ENCODE measurements at regions not wholly inside any gene's neighbourhood (a gene's known extent, or its start where the extent isn't known, plus 50 kb on each side); places are given as distances from the start of the nearest gene placed in this dataset.

GRCh38 chr21:29465546-29465945, 166.8 kb downstream of the BACH1 start:
- Mint-ChIP-seq H3K36me3 (ENCODE audit: low read depth) (no peaks in the 10 kb centered on the region), H3K4me3 (no peak overlapping the region), H3K4me1 (ENCODE audit: low read depth) (no peaks in the 10 kb centered on the region), H3K27me3 (ENCODE audit: low read depth) (no peaks in the 10 kb centered on the region), H3K27ac (no peak overlapping the region), H3K9me3 (no peaks in the 10 kb centered on the region)

- Mint-ChIP-seq H3K4me3 (no peak overlapping the region), H3K9me3 (no peaks in the 10 kb centered on the region), H3K4me1 (ENCODE audit: low read depth) (no peaks in the 10 kb centered on the region), H3K36me3 (ENCODE audit: low read depth) (no peaks in the 10 kb centered on the region), H3K27me3 (ENCODE audit: low read depth) (no peaks in the 10 kb centered on the region), H3K27ac (no peak overlapping the region)
Observed at GRCh38 chr21:29466532-29466931, 167.8 kb downstream of the BACH1 start.

GRCh38 chr21:29470397-29470796, 171.7 kb downstream of the BACH1 start:
- H3K4me3 Mint-ChIP-seq, result no peak overlapping the region
- H3K4me1 Mint-ChIP-seq (ENCODE audit: low read depth), result no peaks in the 10 kb centered on the region
- H3K36me3 Mint-ChIP-seq (ENCODE audit: low read depth), result no peaks in the 10 kb centered on the region
- no peaks in the 10 kb centered on the region for H3K9me3 Mint-ChIP-seq
- H3K27me3 Mint-ChIP-seq (ENCODE audit: low read depth), result no peaks in the 10 kb centered on the region
- H3K27ac Mint-ChIP-seq, result no peak overlapping the region

DNA sequence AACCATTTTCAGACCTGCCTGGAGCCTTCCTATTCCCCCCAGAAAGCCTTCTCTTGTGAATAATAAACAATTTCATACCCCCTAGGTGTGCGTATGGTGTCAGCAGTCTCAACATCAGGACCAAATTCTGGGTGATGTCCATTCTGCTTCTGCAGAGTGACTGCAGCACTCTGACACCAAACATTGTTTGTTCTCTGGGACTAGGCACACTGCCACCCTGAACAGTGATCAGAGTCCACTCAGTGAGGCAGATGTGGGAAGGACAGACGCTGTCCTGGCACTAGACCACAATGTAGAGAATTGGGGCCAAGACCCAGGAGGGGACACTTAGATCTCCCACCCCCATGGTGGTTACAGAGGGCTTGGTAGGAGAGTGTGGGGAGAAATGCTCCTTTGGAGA, 175.1 kb downstream of the BACH1 start:
- Mint-ChIP-seq H3K36me3 (ENCODE audit: low read depth) (no peaks in the 10 kb centered on the region), H3K4me3 (no peak overlapping the region), H3K9me3 (no peaks in the 10 kb centered on the region), H3K27ac (no peak overlapping the region), H3K27me3 (ENCODE audit: low read depth) (no peaks in the 10 kb centered on the region), H3K4me1 (ENCODE audit: low read depth) (no peaks in the 10 kb centered on the region)

DNA sequence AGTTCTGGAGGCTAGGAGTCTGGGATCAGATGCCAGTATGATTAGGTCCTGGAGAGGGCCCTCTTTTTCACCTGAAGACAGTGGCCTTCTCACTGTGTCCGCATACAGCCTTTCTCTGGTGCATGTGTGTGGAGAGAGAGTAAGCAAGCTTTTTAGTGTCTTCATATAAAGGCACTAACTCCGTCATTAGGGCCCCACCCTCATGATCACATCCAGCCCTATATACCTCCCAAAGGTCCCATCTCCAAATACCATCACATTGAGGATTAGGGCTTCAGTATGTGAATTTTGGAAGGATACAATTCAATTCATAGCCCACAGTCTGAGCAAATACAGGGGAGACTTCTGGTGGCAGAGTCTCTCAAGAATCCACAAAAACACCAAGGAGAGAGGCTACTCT, 176.6 kb downstream of the BACH1 start:
- no peak overlapping the region for H3K27ac Mint-ChIP-seq
- H3K4me3 Mint-ChIP-seq, result no peak overlapping the region
- H3K36me3 Mint-ChIP-seq (ENCODE audit: low read depth), result no peaks in the 10 kb centered on the region
- no peaks in the 10 kb centered on the region for H3K27me3 Mint-ChIP-seq (ENCODE audit: low read depth)
- no peaks in the 10 kb centered on the region for H3K9me3 Mint-ChIP-seq
- H3K4me1 Mint-ChIP-seq (ENCODE audit: low read depth), result no peaks in the 10 kb centered on the region

DNA sequence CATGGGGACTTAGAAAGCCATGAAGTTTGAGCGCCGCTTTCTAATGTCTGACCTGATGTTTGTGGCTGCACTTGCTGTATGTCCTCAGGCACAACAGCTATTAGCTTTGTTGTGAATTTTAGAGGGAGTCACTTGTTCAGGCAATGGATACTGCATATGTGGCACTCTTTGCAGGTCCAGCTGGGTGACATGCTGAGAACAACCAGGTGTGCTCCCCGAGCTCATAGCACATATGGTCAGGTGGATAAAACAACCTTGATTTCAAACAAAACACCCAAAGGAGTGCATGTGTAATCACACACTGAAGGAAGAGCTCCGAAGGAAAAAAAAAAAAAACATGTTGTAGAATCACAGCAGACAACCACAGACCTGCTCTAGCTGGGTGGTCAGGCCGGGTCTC, 178.6 kb downstream of the BACH1 start:
- Mint-ChIP-seq H3K4me1 (ENCODE audit: low read depth) (no peaks in the 10 kb centered on the region), H3K4me3 (no peak overlapping the region), H3K27me3 (ENCODE audit: low read depth) (no peaks in the 10 kb centered on the region), H3K36me3 (ENCODE audit: low read depth) (no peaks in the 10 kb centered on the region), H3K9me3 (no peaks in the 10 kb centered on the region), H3K27ac (no peak overlapping the region)

GRCh38 chr21:29477941-29478340, 179.2 kb downstream of the BACH1 start:
- H3K27me3 Mint-ChIP-seq (ENCODE audit: low read depth), result no peaks in the 10 kb centered on the region
- H3K27ac Mint-ChIP-seq, result no peak overlapping the region
- H3K9me3 Mint-ChIP-seq, result no peaks in the 10 kb centered on the region
- H3K4me1 Mint-ChIP-seq (ENCODE audit: low read depth), result no peaks in the 10 kb centered on the region
- H3K4me3 Mint-ChIP-seq, result no peak overlapping the region
- H3K36me3 Mint-ChIP-seq (ENCODE audit: low read depth), result no peaks in the 10 kb centered on the region

DNA sequence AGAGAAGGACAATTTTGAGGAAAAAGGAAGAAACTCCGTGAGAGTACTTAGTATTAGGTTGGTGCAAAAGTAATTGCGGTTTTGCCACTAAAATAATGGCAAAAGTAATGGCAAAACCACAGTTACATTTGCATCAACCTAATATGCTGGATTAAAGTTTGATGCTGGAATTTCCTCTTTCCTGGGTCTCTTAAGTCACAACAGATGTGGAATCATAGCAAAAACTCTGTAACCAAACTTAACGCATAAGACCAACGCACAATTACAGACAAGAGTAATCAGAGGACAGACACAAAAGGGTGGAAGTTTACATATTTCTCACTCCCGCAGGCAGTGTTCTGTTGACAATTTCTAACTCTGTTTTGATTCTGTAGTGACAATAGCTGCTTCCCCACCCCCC, 182.4 kb downstream of the BACH1 start:
- H3K9me3 Mint-ChIP-seq, result no peaks in the 10 kb centered on the region
- H3K4me1 Mint-ChIP-seq (ENCODE audit: low read depth), result no peaks in the 10 kb centered on the region
- no peak overlapping the region for H3K27ac Mint-ChIP-seq
- no peak overlapping the region for H3K4me3 Mint-ChIP-seq
- H3K27me3 Mint-ChIP-seq (ENCODE audit: low read depth), result no peaks in the 10 kb centered on the region
- H3K36me3 Mint-ChIP-seq (ENCODE audit: low read depth), result no peaks in the 10 kb centered on the region

DNA sequence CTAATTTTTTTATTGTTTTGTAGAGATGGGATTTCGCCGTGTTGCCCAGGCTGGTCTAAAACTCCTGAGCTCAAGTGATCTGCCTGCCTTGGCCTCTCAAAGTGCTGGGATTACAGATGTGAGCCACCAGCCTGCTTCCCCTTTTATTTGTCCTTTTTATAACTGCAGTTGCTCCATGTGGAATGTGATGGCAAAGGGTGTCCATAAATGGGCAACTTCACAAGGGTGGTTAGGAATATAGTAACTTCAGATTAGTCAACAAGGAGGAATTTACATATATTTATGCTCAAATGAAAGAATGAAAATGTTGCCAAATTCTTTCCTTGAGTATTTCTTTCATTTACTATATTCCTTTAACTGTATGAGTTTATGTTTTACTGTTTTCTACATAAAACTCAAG, 182.9 kb downstream of the BACH1 start:
- H3K4me1 Mint-ChIP-seq (ENCODE audit: low read depth), result no peaks in the 10 kb centered on the region
- H3K27me3 Mint-ChIP-seq (ENCODE audit: low read depth), result no peaks in the 10 kb centered on the region
- no peaks in the 10 kb centered on the region for H3K36me3 Mint-ChIP-seq (ENCODE audit: low read depth)
- H3K9me3 Mint-ChIP-seq, result no peaks in the 10 kb centered on the region
- H3K27ac Mint-ChIP-seq, result no peak overlapping the region
- H3K4me3 Mint-ChIP-seq, result no peak overlapping the region

DNA sequence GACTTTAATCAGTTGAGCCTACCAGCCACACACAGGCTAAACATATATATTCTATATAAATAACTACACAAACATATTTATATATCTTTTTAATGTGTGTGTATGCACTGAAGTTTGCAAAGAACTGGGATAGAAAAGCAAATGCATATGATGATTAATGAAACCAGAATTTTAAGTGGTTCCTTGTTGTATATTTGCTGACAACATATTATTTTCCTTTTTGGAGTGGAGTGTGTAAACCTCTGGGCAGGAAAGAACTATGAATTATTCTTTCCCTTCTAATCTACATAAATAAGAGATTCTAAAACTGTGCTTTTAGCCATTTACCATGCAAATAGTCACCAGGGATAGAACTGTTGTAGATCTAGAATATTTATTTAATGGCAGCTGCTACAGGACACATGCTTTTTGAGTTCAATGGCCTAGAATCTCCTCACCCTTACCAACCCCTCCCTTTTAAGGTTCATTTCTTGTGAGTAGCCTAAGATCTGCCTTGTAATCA, 187.6 kb downstream of the BACH1 start:
- H3K4me3 Mint-ChIP-seq, result no peak overlapping the region
- no peaks in the 10 kb centered on the region for H3K27me3 Mint-ChIP-seq (ENCODE audit: low read depth)
- no peak overlapping the region for H3K27ac Mint-ChIP-seq
- no peaks in the 10 kb centered on the region for H3K9me3 Mint-ChIP-seq
- no peaks in the 10 kb centered on the region for H3K4me1 Mint-ChIP-seq (ENCODE audit: low read depth)
- H3K36me3 Mint-ChIP-seq (ENCODE audit: low read depth), result no peaks in the 10 kb centered on the region

Data from T-helper 1 cell treated with Interleukin-12 subunit alpha and Interleukin-12 subunit beta and Interleukin-4 antibody, amounts not matched to agents 30 μg/mL and 1 μg/mL, for 36 hours (primary cell).